ENCODE measurements at regions not wholly inside any gene's neighbourhood (a gene's known extent, or its start where the extent isn't known, plus 50 kb on each side); places are given as distances from the start of the nearest gene placed in this dataset.

- no peaks in the 10 kb centered on the region for H3K27me3 Mint-ChIP-seq
- no peak for DNase-seq (ENCODE audit: low spot score, unreplicated experiment)
- no peak overlapping the region for H3K27ac Mint-ChIP-seq
- no peaks in the 10 kb centered on the region for H3K9me3 Mint-ChIP-seq (ENCODE audit: low read depth)
- TF ChIP-seq CTCF (IDR thresholded peaks at IDR 0.05; ENCODE audit: unreplicated experiment) = no peak
- no peak overlapping the region for H3K4me3 Mint-ChIP-seq (ENCODE audit: low read depth)
- H3K4me1 Mint-ChIP-seq (ENCODE audit: low read depth) = no peaks in the 10 kb centered on the region
- no peaks in the 10 kb centered on the region for H3K36me3 Mint-ChIP-seq (ENCODE audit: insufficient read depth)
These were observed 96.9 kb upstream of the NABP1 start for GRCh38 chr2:191581003-191581402.

GRCh38 chr2:191582355-191582754 is 95.6 kb upstream of the NABP1 start:
- no peak overlapping the region for H3K4me3 Mint-ChIP-seq (ENCODE audit: low read depth)
- H3K27ac Mint-ChIP-seq = no peak overlapping the region
- TF ChIP-seq CTCF (IDR thresholded peaks at IDR 0.05; ENCODE audit: unreplicated experiment) = no peak
- DNase-seq (ENCODE audit: low spot score, unreplicated experiment) = no peak
- no peaks in the 10 kb centered on the region for H3K9me3 Mint-ChIP-seq (ENCODE audit: low read depth)
- no peaks in the 10 kb centered on the region for H3K4me1 Mint-ChIP-seq (ENCODE audit: low read depth)
- H3K36me3 Mint-ChIP-seq (ENCODE audit: insufficient read depth) = no peaks in the 10 kb centered on the region
- H3K27me3 Mint-ChIP-seq = no peaks in the 10 kb centered on the region

- Mint-ChIP-seq H3K4me1 (ENCODE audit: low read depth) (no peaks in the 10 kb centered on the region), H3K4me3 (ENCODE audit: low read depth) (no peak overlapping the region), H3K9me3 (ENCODE audit: low read depth) (no peaks in the 10 kb centered on the region), H3K27ac (no peak overlapping the region), H3K36me3 (ENCODE audit: insufficient read depth) (no peaks in the 10 kb centered on the region), H3K27me3 (no peaks in the 10 kb centered on the region)
- DNase-seq (ENCODE audit: low spot score, unreplicated experiment) = no peak
- no peak for TF ChIP-seq CTCF (IDR thresholded peaks at IDR 0.05; ENCODE audit: unreplicated experiment)
These were observed 86.9 kb upstream of the NABP1 start for GRCh38 chr2:191591025-191591424.

- H3K4me1 Mint-ChIP-seq (ENCODE audit: low read depth) = no peaks in the 10 kb centered on the region
- DNase-seq (ENCODE audit: low spot score, unreplicated experiment) = no peak
- TF ChIP-seq CTCF (IDR thresholded peaks at IDR 0.05; ENCODE audit: unreplicated experiment) = no peak
- H3K36me3 Mint-ChIP-seq (ENCODE audit: insufficient read depth) = no peaks in the 10 kb centered on the region
- no peak overlapping the region for H3K27ac Mint-ChIP-seq
- no peaks in the 10 kb centered on the region for H3K9me3 Mint-ChIP-seq (ENCODE audit: low read depth)
- H3K27me3 Mint-ChIP-seq = no peaks in the 10 kb centered on the region
- no peak overlapping the region for H3K4me3 Mint-ChIP-seq (ENCODE audit: low read depth)
These were observed 84.1 kb upstream of the NABP1 start for GRCh38 chr2:191593622-191594385.

GRCh38 chr2:191597186-191597751 is 80.7 kb upstream of the NABP1 start:
- no peaks in the 10 kb centered on the region for H3K9me3 Mint-ChIP-seq (ENCODE audit: low read depth)
- no peak overlapping the region for H3K27ac Mint-ChIP-seq
- H3K4me3 Mint-ChIP-seq (ENCODE audit: low read depth) = no peak overlapping the region
- no peak for DNase-seq (ENCODE audit: low spot score, unreplicated experiment)
- H3K36me3 Mint-ChIP-seq (ENCODE audit: insufficient read depth) = no peaks in the 10 kb centered on the region
- no peak for TF ChIP-seq CTCF (IDR thresholded peaks at IDR 0.05; ENCODE audit: unreplicated experiment)
- no peaks in the 10 kb centered on the region for H3K27me3 Mint-ChIP-seq
- H3K4me1 Mint-ChIP-seq (ENCODE audit: low read depth) = no peaks in the 10 kb centered on the region

All from progenitor cell of endocrine pancreas (in vitro differentiated cells).